GM12878 (cell line): ENCODE measurements at regions not wholly inside any gene's neighbourhood (a gene's known extent, or its start where the extent isn't known, plus 50 kb on each side); places are given as distances from the start of the nearest gene placed in this dataset.

ENCODE experiments used
- CBFB ChIP-seq: IDR thresholded peaks from 2 replicates; pipeline ENCODE4 v1.6.1; 2016; ENCODE audit warnings: antibody characterized with exemption, low read depth
- CEBPB ChIP-seq, 2 experiments: fragments of 150-350 bp in 1 of 2; IDR thresholded peaks; 2 replicates each; pipeline ENCODE4 v1.6.1; 2012 to 2014; ENCODE audit warnings: low read depth in 2 of 2, low read length in 2 of 2, borderline replicate concordance in 1 of 2, inconsistent platforms in 1 of 2
- FOXK2 ChIP-seq: fragments of 450-650 bp; IDR thresholded peaks from 2 replicates; pipeline ENCODE4 v1.6.1; 2017; ENCODE audit warnings: mild to moderate bottlenecking, moderate library complexity
- SIX5 ChIP-seq: IDR thresholded peaks from 2 replicates; pipeline ENCODE4 v1.6.1; 2011; ENCODE audit warnings: mild to moderate bottlenecking, low read depth, low read length, moderate library complexity; ENCODE audit not compliant: severe bottlenecking
- TF ChIP-seq, protein P1 (sequence below), 3 experiments: IDR thresholded peaks in 2 of 3; conservative IDR thresholded peaks in 1 of 3; 2 replicates each; pipeline ENCODE4 v1.5.1; 2011; ENCODE audit warnings: low read depth in 3 of 3, low read length in 3 of 3, mild to moderate bottlenecking in 3 of 3, control low read depth in 2 of 3, moderate library complexity in 2 of 3, inconsistent platforms in 1 of 3, mixed read lengths in 1 of 3; ENCODE audit not compliant: control insufficient read depth in 2 of 3, insufficient read depth in 1 of 3; ENCODE audit errors: extremely low read depth in 1 of 3

DNA sequence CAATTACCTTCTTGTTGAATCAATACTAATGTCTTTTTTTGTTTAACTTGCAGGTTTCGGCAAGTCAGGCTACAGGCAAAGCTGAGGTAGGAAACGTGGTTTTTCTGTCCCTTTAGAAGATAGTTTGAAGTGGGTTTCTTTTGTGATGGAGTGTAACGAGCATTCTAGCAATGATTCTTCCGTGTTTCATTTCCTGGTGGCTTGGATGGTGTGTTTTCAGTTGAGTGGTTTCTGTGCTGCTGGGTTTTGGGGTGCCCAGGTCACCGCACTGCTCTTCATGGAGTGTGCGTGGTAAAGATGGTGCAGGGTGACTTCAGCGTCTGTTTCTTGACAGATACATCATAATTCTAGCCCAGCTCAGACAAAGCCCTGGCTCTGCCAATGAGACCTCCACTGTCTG, 769.7 kb upstream of the EEF2KMT start:
- TF ChIP-seq, protein P1, sequence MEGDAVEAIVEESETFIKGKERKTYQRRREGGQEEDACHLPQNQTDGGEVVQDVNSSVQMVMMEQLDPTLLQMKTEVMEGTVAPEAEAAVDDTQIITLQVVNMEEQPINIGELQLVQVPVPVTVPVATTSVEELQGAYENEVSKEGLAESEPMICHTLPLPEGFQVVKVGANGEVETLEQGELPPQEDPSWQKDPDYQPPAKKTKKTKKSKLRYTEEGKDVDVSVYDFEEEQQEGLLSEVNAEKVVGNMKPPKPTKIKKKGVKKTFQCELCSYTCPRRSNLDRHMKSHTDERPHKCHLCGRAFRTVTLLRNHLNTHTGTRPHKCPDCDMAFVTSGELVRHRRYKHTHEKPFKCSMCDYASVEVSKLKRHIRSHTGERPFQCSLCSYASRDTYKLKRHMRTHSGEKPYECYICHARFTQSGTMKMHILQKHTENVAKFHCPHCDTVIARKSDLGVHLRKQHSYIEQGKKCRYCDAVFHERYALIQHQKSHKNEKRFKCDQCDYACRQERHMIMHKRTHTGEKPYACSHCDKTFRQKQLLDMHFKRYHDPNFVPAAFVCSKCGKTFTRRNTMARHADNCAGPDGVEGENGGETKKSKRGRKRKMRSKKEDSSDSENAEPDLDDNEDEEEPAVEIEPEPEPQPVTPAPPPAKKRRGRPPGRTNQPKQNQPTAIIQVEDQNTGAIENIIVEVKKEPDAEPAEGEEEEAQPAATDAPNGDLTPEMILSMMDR (IDR thresholded peaks at IDR 0.05 in 2 of 3, conservative IDR thresholded peaks at IDR 0.05 in 1 of 3; ENCODE audit: control insufficient read depth in 2 of 3, extremely low read depth in 1 of 3, insufficient read depth in 1 of 3, low read depth in 3 of 3, low read length in 3 of 3), result no peak
- TF ChIP-seq FOXK2, result no peak
- TF ChIP-seq SIX5, result no peak
- no peak for TF ChIP-seq CBFB
- TF ChIP-seq CEBPB (IDR thresholded peaks at IDR 0.05; ENCODE audit: borderline replicate concordance in 1 of 2, low read depth in 2 of 2, low read length in 2 of 2), result no peak
